ENCODE measurements at regions not wholly inside any gene's neighbourhood (a gene's known extent, or its start where the extent isn't known, plus 50 kb on each side); places are given as distances from the start of the nearest gene placed in this dataset.

- intact Hi-C loops (cut with DNase I), result no loop called here
Measured at GRCh38 chr4:134601706-134602105, 400.1 kb upstream of the PABPC4L start.

GRCh38 chr4:134591326-134591725 is 389.7 kb upstream of the PABPC4L start:
- Histone ChIP-seq H3K36me3 (no peaks in the 10 kb centered on the region), H3K4me3 (no peak overlapping the region), H3K27me3 (no peaks in the 10 kb centered on the region), H3K9me3 (no peaks in the 10 kb centered on the region), H3K27ac (no peak overlapping the region), H3K9ac (ENCODE audit: low read depth in 2 of 2, low read length in 2 of 2) (no peak overlapping the region), H3K4me1 (no peaks in the 10 kb centered on the region)
- intact Hi-C loops (cut with DNase I), result no loop called here
- no peak for DNase-seq
- TF ChIP-seq CTCF (IDR thresholded peaks at IDR 0.05), result no peak

More at GRCh38 chr4:134601706-134602105, 400.1 kb upstream of the PABPC4L start:
- Histone ChIP-seq H3K9me3 (no peaks in the 10 kb centered on the region), H3K4me3 (no peak overlapping the region), H3K36me3 (no peaks in the 10 kb centered on the region), H3K27me3 (no peaks in the 10 kb centered on the region), H3K27ac (no peak overlapping the region), H3K4me1 (no peaks in the 10 kb centered on the region), H3K9ac (ENCODE audit: low read depth in 2 of 2, low read length in 2 of 2) (no peak overlapping the region)
- no peak for DNase-seq
- no peak for TF ChIP-seq CTCF (IDR thresholded peaks at IDR 0.05)

DNA sequence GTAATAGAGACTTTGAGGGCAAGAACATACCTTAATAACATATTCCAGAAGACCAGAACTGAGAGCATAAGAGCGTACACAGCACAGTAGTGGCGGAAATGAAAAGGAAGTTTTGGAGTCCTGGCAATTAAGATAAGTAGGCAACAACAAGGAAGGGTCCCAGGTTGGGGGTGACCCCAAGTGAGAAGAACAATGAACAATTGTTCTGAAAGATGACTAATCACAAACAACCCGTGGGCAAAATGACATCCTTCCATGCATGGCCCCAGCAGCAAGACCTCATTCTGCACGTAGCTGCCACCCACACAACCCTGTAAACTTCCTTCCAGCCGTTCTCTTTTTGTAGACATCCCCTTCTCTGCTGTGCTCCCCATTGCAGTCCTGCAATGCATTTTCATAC is 384.4 kb upstream of the PABPC4L start:
- DNase-seq, result no peak
- H3K9me3 ChIP-seq, result no peaks in the 10 kb centered on the region
- no peaks in the 10 kb centered on the region for H3K4me1 ChIP-seq
- H3K9ac ChIP-seq (ENCODE audit: low read depth in 2 of 2, low read length in 2 of 2), result no peak overlapping the region
- no peak overlapping the region for H3K4me3 ChIP-seq
- no peak overlapping the region for H3K27ac ChIP-seq
- intact Hi-C loops (cut with DNase I), result no loop called here
- TF ChIP-seq CTCF (IDR thresholded peaks at IDR 0.05), result no peak
- H3K27me3 ChIP-seq, result no peaks in the 10 kb centered on the region
- no peaks in the 10 kb centered on the region for H3K36me3 ChIP-seq

DNA sequence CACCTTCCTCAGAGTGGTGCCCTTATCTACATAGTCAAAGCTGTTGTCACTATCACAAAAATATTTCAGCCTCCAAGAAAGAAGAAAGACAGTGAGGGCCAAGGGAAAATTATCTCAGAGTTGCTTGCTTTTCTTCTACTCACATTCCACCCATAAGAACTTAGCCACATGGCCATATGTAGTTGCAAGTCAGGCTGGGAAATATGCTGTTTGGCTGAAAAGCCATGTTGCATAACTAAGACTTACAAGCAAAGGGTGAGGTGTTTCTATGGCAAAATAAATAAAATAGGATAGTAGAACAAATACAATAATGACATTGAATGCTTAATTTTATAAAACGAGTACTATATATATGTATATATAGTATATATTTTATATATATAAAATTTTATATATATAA is 365.9 kb upstream of the PABPC4L start:
- no peak for TF ChIP-seq CTCF (IDR thresholded peaks at IDR 0.05)
- H3K36me3 ChIP-seq, result no peaks in the 10 kb centered on the region
- intact Hi-C loops (cut with DNase I), result no loop called here
- no peak for DNase-seq
- no peak overlapping the region for H3K4me3 ChIP-seq
- no peak overlapping the region for H3K27ac ChIP-seq
- no peaks in the 10 kb centered on the region for H3K27me3 ChIP-seq
- H3K9me3 ChIP-seq, result no peaks in the 10 kb centered on the region
- H3K9ac ChIP-seq (ENCODE audit: low read depth in 2 of 2, low read length in 2 of 2), result no peak overlapping the region
- no peaks in the 10 kb centered on the region for H3K4me1 ChIP-seq

DNA sequence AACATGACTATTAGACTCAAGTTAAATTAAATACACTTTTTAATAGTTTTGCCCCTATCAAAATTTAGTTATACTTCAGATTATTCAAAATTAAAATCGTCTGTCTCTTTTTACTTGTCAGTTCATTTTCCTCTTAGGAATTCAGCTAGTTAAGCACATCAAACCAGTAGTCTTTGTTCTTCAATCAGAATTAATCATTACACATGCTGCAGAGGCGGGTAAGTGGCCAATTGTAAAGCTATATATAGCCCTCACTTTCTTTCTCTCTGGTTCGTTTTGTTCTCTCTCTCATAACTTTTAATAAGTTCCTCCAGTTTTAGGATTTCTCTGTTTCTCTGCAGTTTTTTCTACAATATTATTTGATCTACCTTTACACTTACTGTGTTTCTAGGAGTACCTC is 359.1 kb upstream of the PABPC4L start:
- Histone ChIP-seq H3K9me3 (no peaks in the 10 kb centered on the region), H3K27ac (no peak overlapping the region), H3K36me3 (no peaks in the 10 kb centered on the region), H3K9ac (ENCODE audit: low read depth in 2 of 2, low read length in 2 of 2) (no peak overlapping the region), H3K4me1 (no peaks in the 10 kb centered on the region), H3K27me3 (no peaks in the 10 kb centered on the region), H3K4me3 (no peak overlapping the region)
- intact Hi-C loops (cut with DNase I), result no loop called here
- no peak for DNase-seq
- no peak for TF ChIP-seq CTCF (IDR thresholded peaks at IDR 0.05)

DNA sequence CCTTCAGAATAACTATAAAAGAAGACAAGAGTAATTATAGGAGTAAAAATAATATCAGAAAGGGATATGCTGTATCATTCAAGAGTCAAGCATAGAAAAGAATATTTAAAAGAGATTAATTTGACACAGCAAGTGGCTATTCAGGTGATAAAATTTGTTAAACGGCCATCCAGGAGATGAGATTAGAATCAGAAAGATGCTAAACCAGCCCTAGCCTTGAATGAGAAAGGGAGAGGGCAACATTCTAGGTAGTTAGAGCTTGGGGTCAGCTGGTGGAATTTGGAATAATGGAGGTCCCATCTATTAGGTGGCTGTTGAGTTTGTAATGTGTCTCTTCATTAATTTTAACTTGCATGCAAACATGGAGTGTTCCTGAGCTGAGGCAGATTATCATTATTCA is 350.5 kb upstream of the PABPC4L start:
- no peaks in the 10 kb centered on the region for H3K36me3 ChIP-seq
- H3K9ac ChIP-seq (ENCODE audit: low read depth in 2 of 2, low read length in 2 of 2), result no peak overlapping the region
- intact Hi-C loops (cut with DNase I), result no loop called here
- H3K27ac ChIP-seq, result no peak overlapping the region
- no peaks in the 10 kb centered on the region for H3K27me3 ChIP-seq
- H3K4me3 ChIP-seq, result no peak overlapping the region
- TF ChIP-seq CTCF (IDR thresholded peaks at IDR 0.05), result no peak
- no peaks in the 10 kb centered on the region for H3K4me1 ChIP-seq
- H3K9me3 ChIP-seq, result no peaks in the 10 kb centered on the region
- DNase-seq, result no peak
